Vagina (tissue), 2 donors: ENCODE measurements at regions not wholly inside any gene's neighbourhood (a gene's known extent, or its start where the extent isn't known, plus 50 kb on each side); places are given as distances from the start of the nearest gene placed in this dataset.

Experiments used
- POLR2A ChIP-seq, 2 donors: fragments of 450-650 bp; IDR thresholded peaks; one replicate each; pipeline ENCODE4 v1.6.1; 2017; ENCODE audit warnings: antibody characterized with exemption in 2 of 2, mild to moderate bottlenecking in 2 of 2, moderate library complexity in 2 of 2
- POLR2AphosphoS5 ChIP-seq, 2 donors: sonication (generic); formaldehyde crosslinking; IDR thresholded peaks; one replicate each; pipeline ENCODE4 v1.9.0; 2017; ENCODE audit warnings: antibody characterized with exemption in 2 of 2, mild to moderate bottlenecking in 2 of 2, low read depth in 1 of 2; ENCODE audit not compliant: insufficient read depth in 1 of 2
- TF ChIP-seq, protein P1 (sequence below), 3 experiments: fragments of 450-650 bp in 2 of 3; fragments of 200-600 bp in 1 of 3; sonication (generic) in 1 of 3; IDR thresholded peaks; one replicate each; pipeline ENCODE4 v1.5.1; 2017 to 2019; ENCODE audit warnings: antibody characterized with exemption in 3 of 3, mild to moderate bottlenecking in 2 of 3, moderate library complexity in 2 of 3

- TF ChIP-seq POLR2A (IDR thresholded peaks at IDR 0.05): no peak
- TF ChIP-seq, protein P1, sequence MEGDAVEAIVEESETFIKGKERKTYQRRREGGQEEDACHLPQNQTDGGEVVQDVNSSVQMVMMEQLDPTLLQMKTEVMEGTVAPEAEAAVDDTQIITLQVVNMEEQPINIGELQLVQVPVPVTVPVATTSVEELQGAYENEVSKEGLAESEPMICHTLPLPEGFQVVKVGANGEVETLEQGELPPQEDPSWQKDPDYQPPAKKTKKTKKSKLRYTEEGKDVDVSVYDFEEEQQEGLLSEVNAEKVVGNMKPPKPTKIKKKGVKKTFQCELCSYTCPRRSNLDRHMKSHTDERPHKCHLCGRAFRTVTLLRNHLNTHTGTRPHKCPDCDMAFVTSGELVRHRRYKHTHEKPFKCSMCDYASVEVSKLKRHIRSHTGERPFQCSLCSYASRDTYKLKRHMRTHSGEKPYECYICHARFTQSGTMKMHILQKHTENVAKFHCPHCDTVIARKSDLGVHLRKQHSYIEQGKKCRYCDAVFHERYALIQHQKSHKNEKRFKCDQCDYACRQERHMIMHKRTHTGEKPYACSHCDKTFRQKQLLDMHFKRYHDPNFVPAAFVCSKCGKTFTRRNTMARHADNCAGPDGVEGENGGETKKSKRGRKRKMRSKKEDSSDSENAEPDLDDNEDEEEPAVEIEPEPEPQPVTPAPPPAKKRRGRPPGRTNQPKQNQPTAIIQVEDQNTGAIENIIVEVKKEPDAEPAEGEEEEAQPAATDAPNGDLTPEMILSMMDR (IDR thresholded peaks at IDR 0.05): no peak
- TF ChIP-seq POLR2AphosphoS5 (IDR thresholded peaks at IDR 0.05; ENCODE audit: insufficient read depth in 1 of 2, low read depth in 1 of 2): no peak
Measured at GRCh38 chr11:109133159-109133558, 288.8 kb upstream of the C11orf87 start.
